B cell (primary cell): ENCODE measurements at regions not wholly inside any gene's neighbourhood (a gene's known extent, or its start where the extent isn't known, plus 50 kb on each side); places are given as distances from the start of the nearest gene placed in this dataset.

Experiments
- CTCF ChIP-seq: fragments of 200-600 bp; IDR thresholded peaks from one replicate; pipeline ENCODE4 v1.8.0; 2022; ENCODE audit warnings: antibody characterized with exemption, mild to moderate bottlenecking
- EZH2 ChIP-seq: IDR thresholded peaks from 2 replicates; pipeline ENCODE4 v1.6.1; 2012; ENCODE audit warnings: borderline replicate concordance, low read depth, mild to moderate bottlenecking, moderate library complexity, low read length; ENCODE audit not compliant: insufficient read depth, poor library complexity, severe bottlenecking

- TF ChIP-seq CTCF = no peak
- no peak for TF ChIP-seq EZH2
These were observed 120.7 kb downstream of the C12orf75 start for GRCh38 chr12:105451211-105451610.
